OCI-LY7 (cell line): ENCODE measurements at regions not wholly inside any gene's neighbourhood (a gene's known extent, or its start where the extent isn't known, plus 50 kb on each side); places are given as distances from the start of the nearest gene placed in this dataset.

Experiments used
- BruUV-seq: library from RNA; stranded (reverse); fragments of 400-500 nt; replicated peaks from 2 replicates; lab custom pipeline; 2021; lab: Mats Ljungman, UMichigan
- CTCF ChIA-PET: fragments of 300-600 bp; sonication (Branson Sonifier 250); formaldehyde crosslinking; loops from one replicate; lab custom pipeline; 2022; ENCODE audit warnings: antibody characterized with exemption; ENCODE audit not compliant: unreplicated experiment; lab: Charles Lee
- POLR2A ChIA-PET: fragments of 300-600 bp; sonication (Branson Sonifier 250); formaldehyde crosslinking; loops from one replicate; lab custom pipeline; 2022; ENCODE audit warnings: antibody characterized with exemption; lab: Charles Lee
- DNase-seq: peaks from one replicate; pipeline ENCODE4 v3.0.0-alpha.2; 2015; ENCODE audit warnings: low spot score
- H2AFZ ChIP-seq: fragments of 200-600 bp; sonication (generic), shearing (Covaris generic); 2 replicates; pipeline ENCODE4 v1.6.1; 2014; ENCODE audit warnings: mild to moderate bottlenecking, antibody characterized with exemption, low read length, moderate library complexity
- H3K27ac ChIP-seq: fragments of 200-600 bp; sonication (generic); 2 replicates; pipeline ENCODE4 v1.5.1; 2014; ENCODE audit warnings: mixed run types, low read depth, mild to moderate bottlenecking, moderate library complexity, low read length, inconsistent platforms; ENCODE audit not compliant: poor library complexity, severe bottlenecking
- H3K36me3 ChIP-seq: fragments of 200-600 bp; sonication (generic); 2 replicates; pipeline ENCODE4 v1.6.1; 2014; ENCODE audit warnings: mild to moderate bottlenecking, antibody characterized with exemption, low read length, moderate library complexity, mixed read lengths; ENCODE audit not compliant: insufficient read depth
- H3K4me1 ChIP-seq: fragments of 200-600 bp; sonication (generic); 2 replicates; pipeline ENCODE4 v1.5.1; 2014; ENCODE audit warnings: mild to moderate bottlenecking, low read length; ENCODE audit not compliant: insufficient read depth, poor library complexity, severe bottlenecking
- H3K4me2 ChIP-seq: fragments of 200-600 bp; sonication (generic); 2 replicates; pipeline ENCODE4 v1.6.1; 2014; ENCODE audit warnings: mild to moderate bottlenecking, low read length
- H3K4me3 ChIP-seq: fragments of 200-600 bp; sonication (generic); 2 replicates; pipeline ENCODE4 v1.5.1; 2014; ENCODE audit warnings: mild to moderate bottlenecking, low read depth, low read length; ENCODE audit not compliant: poor library complexity, severe bottlenecking
- H3K79me2 ChIP-seq: fragments of 200-600 bp; sonication (generic); 2 replicates; pipeline ENCODE4 v1.6.1; 2016; ENCODE audit warnings: low read depth, mild to moderate bottlenecking, low read length, moderate library complexity, mixed read lengths; ENCODE audit not compliant: insufficient read depth
- H3K9me2 ChIP-seq: fragments of 200-600 bp; sonication (generic); 2 replicates; pipeline ENCODE4 v1.6.1; 2016; ENCODE audit warnings: mild to moderate bottlenecking, low read length, mixed read lengths; ENCODE audit not compliant: insufficient read depth
- H3K9me3 ChIP-seq: fragments of 200-600 bp; sonication (generic); 2 replicates; pipeline ENCODE4 v1.6.1; 2014; ENCODE audit warnings: mild to moderate bottlenecking, mixed run types, low read length, mixed read lengths
- H4K20me1 ChIP-seq: fragments of 200-600 bp; sonication (generic); 2 replicates; pipeline ENCODE4 v1.6.1; 2014; ENCODE audit warnings: mild to moderate bottlenecking, antibody characterized with exemption, low read length, moderate library complexity, mixed read lengths; ENCODE audit not compliant: insufficient read depth
- CTCF ChIP-seq: fragments of 200-600 bp; sonication (generic); conservative IDR thresholded peaks from 2 replicates; pipeline ENCODE4 v1.5.1; 2014; ENCODE audit warnings: mild to moderate bottlenecking, antibody characterized with exemption, low read length, moderate library complexity, mixed read lengths
- EZH2phosphoT487 ChIP-seq: fragments of 200-600 bp; sonication (generic); IDR thresholded peaks from 2 replicates; pipeline ENCODE4 v1.6.1; 2018; ENCODE audit warnings: low read depth, borderline replicate concordance, mild to moderate bottlenecking, mixed run types, antibody characterized with exemption, low read length, moderate library complexity, mixed read lengths
- intact Hi-C: fragments of 100-400 bp; cut with micrococcal nuclease; formaldehyde crosslinking; loops from one replicate; pipeline ENCODE4 v1.10.0; 2022; ENCODE audit not compliant: unreplicated experiment

DNA sequence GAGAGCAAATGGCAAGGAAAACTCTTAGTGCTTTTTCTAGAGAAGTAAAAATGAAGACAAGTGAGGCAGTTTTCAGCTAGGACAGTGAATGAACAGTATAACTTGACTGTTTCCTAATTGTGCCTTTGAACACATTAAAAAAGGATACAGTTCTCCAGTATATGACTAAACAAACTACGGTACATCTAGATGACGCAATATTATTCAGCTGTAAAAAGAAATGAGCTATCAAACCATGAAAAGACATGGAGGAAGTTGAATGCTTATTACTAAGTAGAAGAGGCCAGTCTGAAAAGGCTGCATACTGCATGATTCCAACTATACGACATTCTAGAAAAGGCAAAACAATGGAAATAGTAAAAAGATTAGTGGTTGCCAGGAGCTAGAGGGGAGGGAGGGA is 206.3 kb downstream of the SIPA1L2 start:
- POLR2A ChIA-PET: interaction anchor here (0.6 to 0.9 kb wide), 2 partner anchors 24 to 463 kb away, joined by 3 read pairs; no protein-coding TSS in a partner anchor
- H4K20me1 ChIP-seq: no peaks in the 10 kb centered on the region
- TF ChIP-seq CTCF (no peak), EZH2phosphoT487 (no peak)
- no peak overlapping the region for H3K27ac ChIP-seq
- no peaks in the 10 kb centered on the region for H3K9me3 ChIP-seq
- peaks cover 10% of the 10 kb centered on the region for H3K36me3 ChIP-seq
- H3K79me2 ChIP-seq: no peaks in the 10 kb centered on the region
- H3K4me1 ChIP-seq: no peaks in the 10 kb centered on the region
- intact Hi-C loops: no loop called here
- no peak overlapping the region for H3K4me2 ChIP-seq
- CTCF ChIA-PET: no interaction called here
- H2AFZ ChIP-seq: no peak overlapping the region
- DNase-seq: no peak
- BruUV-seq: no TSS peak
- no peak overlapping the region for H3K4me3 ChIP-seq
- no peaks in the 10 kb centered on the region for H3K9me2 ChIP-seq

DNA sequence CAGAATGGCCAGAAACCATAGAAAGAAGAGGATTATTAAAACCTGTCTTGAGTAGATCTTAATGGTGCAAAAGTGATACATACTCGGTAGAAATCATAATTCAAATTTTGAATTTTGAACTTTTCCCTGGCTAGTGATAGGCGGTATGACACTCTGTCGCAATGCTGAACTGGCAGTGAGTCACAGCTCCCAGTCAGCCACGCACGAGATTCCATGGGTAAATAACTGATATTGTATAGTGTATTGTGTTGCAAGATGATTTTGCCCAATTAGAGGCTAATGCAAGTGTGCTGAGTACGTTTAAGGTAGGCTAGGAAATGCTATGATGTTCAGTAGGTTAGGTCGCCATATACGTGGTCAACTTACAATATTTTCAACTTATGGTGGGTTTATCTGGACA is 207.0 kb downstream of the SIPA1L2 start:
- POLR2A ChIA-PET: no interaction called here
- intact Hi-C loops: no loop called here

More for the DNA sequence above, 207.0 kb downstream of the SIPA1L2 start:
- DNase-seq: no peak
- Histone ChIP-seq H3K9me2 (no peaks in the 10 kb centered on the region), H3K4me2 (no peak overlapping the region), H3K4me3 (no peak overlapping the region), H3K36me3 (peaks cover 10% of the 10 kb centered on the region), H3K4me1 (no peaks in the 10 kb centered on the region), H3K27ac (no peak overlapping the region), H2AFZ (no peak overlapping the region), H3K79me2 (no peaks in the 10 kb centered on the region), H3K9me3 (no peaks in the 10 kb centered on the region), H4K20me1 (no peaks in the 10 kb centered on the region)
- BruUV-seq: no TSS peak
- CTCF ChIA-PET: no interaction called here
- TF ChIP-seq EZH2phosphoT487 (no peak), CTCF (no peak)
